ENCODE measurements at regions not wholly inside any gene's neighbourhood (a gene's known extent, or its start where the extent isn't known, plus 50 kb on each side); places are given as distances from the start of the nearest gene placed in this dataset.

DNA sequence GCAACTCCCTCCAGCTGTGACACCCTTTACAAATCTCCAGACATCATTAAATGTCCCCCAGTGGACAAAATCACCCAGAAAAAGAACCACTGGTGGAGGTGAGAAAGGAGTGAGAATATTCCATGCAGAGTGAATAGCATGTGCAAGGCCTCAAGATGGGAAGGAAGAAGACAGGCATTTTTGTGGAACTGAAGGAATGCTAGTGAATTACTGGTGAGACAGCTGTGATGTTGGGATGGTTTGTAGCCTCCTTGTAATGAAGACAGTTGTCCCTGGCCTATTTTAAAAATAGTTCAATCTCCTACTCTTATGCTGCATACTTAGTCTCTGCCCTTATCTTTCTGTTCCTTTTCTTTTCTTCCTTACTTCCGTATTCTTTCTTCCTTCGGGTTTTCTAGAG is 124.9 kb upstream of the RPS23 start:
- no peak for DNase-seq

DNA sequence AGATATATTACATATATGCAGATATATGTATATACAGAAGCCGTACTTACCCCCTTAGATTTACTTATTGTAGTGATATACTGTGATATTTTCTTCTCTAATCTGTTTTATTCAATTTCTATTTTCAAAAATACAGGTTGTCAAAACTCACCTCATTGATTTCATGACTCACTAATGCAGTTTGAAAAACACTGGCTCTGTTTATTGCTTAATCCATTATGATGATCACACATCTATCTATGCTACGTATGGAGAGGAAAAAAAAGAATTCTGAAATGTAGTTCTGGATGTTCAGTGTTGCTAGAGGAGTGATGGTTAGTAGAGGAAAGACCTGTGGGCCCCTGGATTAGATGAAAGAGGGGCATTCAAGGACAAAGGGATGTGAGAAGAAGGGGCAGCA is 121.0 kb upstream of the RPS23 start:
- H3K36me3 ChIP-seq (replicated peaks in 1 of 2; ENCODE audit: insufficient read depth in 1 of 2, low read depth in 2 of 2), result no peaks in the 10 kb centered on the region
- no peak overlapping the region for H3K4me3 ChIP-seq
- TF ChIP-seq, protein P1, sequence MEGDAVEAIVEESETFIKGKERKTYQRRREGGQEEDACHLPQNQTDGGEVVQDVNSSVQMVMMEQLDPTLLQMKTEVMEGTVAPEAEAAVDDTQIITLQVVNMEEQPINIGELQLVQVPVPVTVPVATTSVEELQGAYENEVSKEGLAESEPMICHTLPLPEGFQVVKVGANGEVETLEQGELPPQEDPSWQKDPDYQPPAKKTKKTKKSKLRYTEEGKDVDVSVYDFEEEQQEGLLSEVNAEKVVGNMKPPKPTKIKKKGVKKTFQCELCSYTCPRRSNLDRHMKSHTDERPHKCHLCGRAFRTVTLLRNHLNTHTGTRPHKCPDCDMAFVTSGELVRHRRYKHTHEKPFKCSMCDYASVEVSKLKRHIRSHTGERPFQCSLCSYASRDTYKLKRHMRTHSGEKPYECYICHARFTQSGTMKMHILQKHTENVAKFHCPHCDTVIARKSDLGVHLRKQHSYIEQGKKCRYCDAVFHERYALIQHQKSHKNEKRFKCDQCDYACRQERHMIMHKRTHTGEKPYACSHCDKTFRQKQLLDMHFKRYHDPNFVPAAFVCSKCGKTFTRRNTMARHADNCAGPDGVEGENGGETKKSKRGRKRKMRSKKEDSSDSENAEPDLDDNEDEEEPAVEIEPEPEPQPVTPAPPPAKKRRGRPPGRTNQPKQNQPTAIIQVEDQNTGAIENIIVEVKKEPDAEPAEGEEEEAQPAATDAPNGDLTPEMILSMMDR (IDR thresholded peaks at IDR 0.05), result no peak
- TF ChIP-seq POLR2A (IDR thresholded peaks at IDR 0.05), result no peak
- no peak overlapping the region for H3K27ac ChIP-seq
- no peaks in the 10 kb centered on the region for H3K27me3 ChIP-seq
- peaks cover 0 to under 1% (median 0%) of the 10 kb centered on the region in 3 donors for H3K9me3 ChIP-seq
- intact Hi-C loops (cut with DNase I), result no loop called here
- ATAC-seq (no peak), DNase-seq (no peak)
- WGBS, 2 donors, result 78 to 85% methylated on average over 2 of the region's 2 CpGs
- no peaks in the 10 kb centered on the region for H3K4me1 ChIP-seq

More for the DNA sequence above, 124.9 kb upstream of the RPS23 start:
- H3K4me1 ChIP-seq, result no peaks in the 10 kb centered on the region
- H3K27ac ChIP-seq, result no peak overlapping the region
- H3K36me3 ChIP-seq (replicated peaks in 1 of 2; ENCODE audit: insufficient read depth in 1 of 2, low read depth in 2 of 2), result no peaks in the 10 kb centered on the region
- no peak for ATAC-seq
- no peak for TF ChIP-seq POLR2A (IDR thresholded peaks at IDR 0.05)
- TF ChIP-seq, protein P1 (IDR thresholded peaks at IDR 0.05), result no peak
- intact Hi-C loops (cut with DNase I), result no loop called here
- WGBS, 2 donors, result 78 to 85% methylated on average over 2 of the region's 2 CpGs
- H3K4me3 ChIP-seq, result no peak overlapping the region
- no peaks in the 10 kb centered on the region for H3K27me3 ChIP-seq
- H3K9me3 ChIP-seq, result peaks cover 0 to 9% (median 0%) of the 10 kb centered on the region in 3 donors

DNA sequence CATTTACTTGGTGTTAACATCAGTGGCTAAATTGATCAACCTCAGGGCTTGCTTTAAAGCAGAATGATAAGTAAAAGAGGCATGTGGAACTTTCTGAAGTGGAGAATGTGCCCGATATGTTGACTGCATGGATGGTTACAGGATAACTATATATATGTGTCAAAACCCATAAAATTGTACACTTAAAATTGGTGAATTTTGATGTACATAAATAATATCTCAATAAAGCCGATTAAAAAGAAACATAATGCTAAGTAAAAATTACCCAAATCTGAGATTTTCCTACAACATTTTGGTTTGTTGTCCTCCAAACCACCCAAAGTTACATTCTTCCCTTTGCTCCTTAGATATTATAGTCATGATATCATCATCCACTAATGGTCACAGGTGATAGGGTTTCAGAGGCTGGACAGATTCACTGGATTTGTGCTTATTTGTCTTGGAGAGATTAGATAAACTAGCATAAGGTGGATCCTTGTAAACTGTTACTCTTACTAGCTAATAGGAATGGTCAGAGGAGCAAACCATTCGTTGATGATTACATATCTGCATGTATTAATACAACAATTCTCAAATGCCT is 119.7 kb upstream of the RPS23 start:
- TF ChIP-seq, protein P1 (IDR thresholded peaks at IDR 0.05), result no peak
- no peak for TF ChIP-seq POLR2A (IDR thresholded peaks at IDR 0.05)
- Histone ChIP-seq H3K9me3 (no peaks in the 10 kb centered on the region), H3K27ac (no peak overlapping the region), H3K4me3 (no peak overlapping the region), H3K36me3 (replicated peaks in 1 of 2; ENCODE audit: insufficient read depth in 1 of 2, low read depth in 2 of 2) (no peaks in the 10 kb centered on the region), H3K4me1 (no peaks in the 10 kb centered on the region), H3K27me3 (no peaks in the 10 kb centered on the region)
- ATAC-seq, result no peak
- intact Hi-C loops (cut with DNase I), result no loop called here
- 73 to 83% methylated on average over 3 of the region's 3 CpGs for WGBS, 2 donors
- DNase-seq, result no peak

DNA sequence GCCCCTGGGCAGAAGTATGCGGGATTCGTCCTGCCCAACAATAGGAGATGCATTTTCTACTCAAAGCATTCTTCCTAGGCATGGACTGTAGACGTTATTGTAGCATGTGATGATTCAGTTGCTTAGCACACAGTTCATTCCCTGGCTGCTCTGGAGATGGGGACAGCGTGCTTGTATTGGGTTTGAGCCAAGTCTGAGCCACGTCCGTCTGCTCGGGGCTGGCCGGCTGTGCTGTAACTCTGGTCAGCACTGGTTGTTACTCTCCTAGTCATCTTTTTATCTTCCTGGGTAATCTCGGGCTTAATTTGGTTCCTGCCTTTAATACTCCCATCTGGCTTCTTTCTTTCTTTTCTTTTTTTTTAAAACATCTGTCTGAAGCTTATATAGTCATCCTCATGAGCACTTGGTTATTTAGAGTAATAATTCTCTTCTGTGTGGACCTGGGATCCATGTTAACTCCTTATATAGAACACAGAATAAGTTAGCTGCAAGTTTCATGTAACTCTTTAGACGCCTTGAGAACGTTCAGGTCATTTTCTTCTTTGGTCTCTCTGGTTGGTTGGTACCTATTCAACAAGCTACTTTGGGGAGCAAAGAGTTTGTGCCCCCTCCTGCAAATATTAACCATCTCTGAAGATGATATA is 118.8 kb upstream of the RPS23 start:
- 29 to 35% methylated on average over 11 of the region's 11 CpGs for WGBS, 2 donors
- Histone ChIP-seq H3K27ac (no peak overlapping the region), H3K36me3 (replicated peaks in 1 of 2; ENCODE audit: insufficient read depth in 1 of 2, low read depth in 2 of 2) (no peaks in the 10 kb centered on the region), H3K4me1 (no peaks in the 10 kb centered on the region), H3K9me3 (no peaks in the 10 kb centered on the region), H3K27me3 (no peaks in the 10 kb centered on the region), H3K4me3 (no peak overlapping the region)
- peak; percentile 36 to 69 (median 64) for DNase-seq
- ATAC-seq, result peak; percentile 69
- intact Hi-C loops (cut with DNase I), result no loop called here
- TF ChIP-seq, protein P1 (IDR thresholded peaks at IDR 0.05), result no peak
- no peak for TF ChIP-seq POLR2A (IDR thresholded peaks at IDR 0.05)

DNA sequence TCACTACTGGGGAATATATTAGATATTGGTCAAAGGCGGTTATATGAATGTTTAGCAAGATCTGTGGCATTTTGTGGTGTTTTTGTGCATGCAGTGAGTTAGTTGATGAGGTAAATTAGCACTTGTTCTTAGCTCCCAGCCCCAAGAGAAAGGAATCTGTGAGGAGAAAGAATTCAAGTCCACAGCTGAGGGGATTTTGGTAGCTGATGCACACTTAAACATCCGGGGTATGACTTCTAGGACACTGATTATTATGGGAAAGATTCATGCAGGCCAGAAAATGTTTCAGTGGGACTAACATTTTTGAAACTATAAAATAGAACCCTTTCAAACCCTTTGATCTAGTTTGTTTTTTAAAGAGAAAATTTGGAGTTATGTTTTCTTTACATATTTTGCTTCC is 118.2 kb upstream of the RPS23 start:
- 63 to 74% methylated on average over 2 of the region's 2 CpGs for WGBS, 2 donors
- Histone ChIP-seq H3K9me3 (no peaks in the 10 kb centered on the region), H3K4me3 (no peak overlapping the region), H3K27me3 (no peaks in the 10 kb centered on the region), H3K27ac (no peak overlapping the region), H3K4me1 (no peaks in the 10 kb centered on the region), H3K36me3 (replicated peaks in 1 of 2; ENCODE audit: insufficient read depth in 1 of 2, low read depth in 2 of 2) (no peaks in the 10 kb centered on the region)
- DNase-seq, result no peak
- intact Hi-C loops (cut with DNase I), result no loop called here
- TF ChIP-seq, protein P1 (IDR thresholded peaks at IDR 0.05), result no peak
- TF ChIP-seq POLR2A (IDR thresholded peaks at IDR 0.05), result no peak
- ATAC-seq, result no peak

All from body of pancreas (tissue), 4 donors.